Common myeloid progenitor, CD34-positive (primary cell): ENCODE measurements at regions not wholly inside any gene's neighbourhood (a gene's known extent, or its start where the extent isn't known, plus 50 kb on each side); places are given as distances from the start of the nearest gene placed in this dataset.

Experiments
- CTCF ChIA-PET: fragments of 350-600 bp; sonication (Branson Sonifier 250); formaldehyde crosslinking; loops from one replicate; lab custom pipeline; 2021; ENCODE audit warnings: antibody characterized with exemption; lab: Charles Lee
- POLR2A ChIA-PET: fragments of 350-600 bp; sonication (Branson Sonifier 250); formaldehyde crosslinking; loops from one replicate; lab custom pipeline; 2021; ENCODE audit warnings: antibody characterized with exemption; lab: Charles Lee
- DNase-seq, 3 donors: peaks; one replicate each; pipeline versions ENCODE4 v3.0.0 to v3.0.0-alpha.2; 2013
- H3K27ac ChIP-seq, 2 experiments: 1 replicate in 1 of 2; 2 replicates in 1 of 2; pipeline ENCODE4 v1.7.0; 2013; ENCODE audit warnings: inconsistent platforms in 2 of 2, low read length in 2 of 2, mild to moderate bottlenecking in 2 of 2, low read depth in 1 of 2, moderate library complexity in 1 of 2; ENCODE audit not compliant: severe bottlenecking in 2 of 2, insufficient read depth in 1 of 2, poor library complexity in 1 of 2
- H3K27me3 ChIP-seq, 5 experiments: replicated peaks in 2 of 5; 1 replicate in 3 of 5; 2 replicates in 2 of 5; pipeline versions ENCODE4 v1.6.1 to v1.7.0; 2013; ENCODE audit warnings: low read length in 4 of 5, mild to moderate bottlenecking in 2 of 5, moderate library complexity in 2 of 5, inconsistent platforms in 1 of 5; ENCODE audit not compliant: insufficient read depth in 5 of 5, control insufficient read depth in 4 of 5
- H3K36me3 ChIP-seq, 4 experiments: 1 replicate in 2 of 4; 2 replicates in 2 of 4; pipeline versions ENCODE4 v1.6.1 to v1.7.0; 2013; ENCODE audit warnings: low read length in 3 of 4, control low read depth in 1 of 4, mild to moderate bottlenecking in 1 of 4; ENCODE audit not compliant: control insufficient read depth in 4 of 4, insufficient read depth in 4 of 4
- H3K4me1 ChIP-seq, 4 experiments: 1 replicate in 3 of 4; 2 replicates in 1 of 4; pipeline versions ENCODE4 v1.6.1 to v1.7.1; 2013; ENCODE audit warnings: low read length in 3 of 4, mild to moderate bottlenecking in 3 of 4, control low read depth in 1 of 4, inconsistent platforms in 1 of 4, moderate library complexity in 1 of 4; ENCODE audit not compliant: control insufficient read depth in 4 of 4, insufficient read depth in 4 of 4; ENCODE audit errors: control extremely low read depth in 1 of 4
- H3K4me3 ChIP-seq, 7 experiments: 1 replicate in 4 of 7; 2 replicates in 3 of 7; pipeline versions ENCODE4 v1.5.1 to v1.7.0; 2013; ENCODE audit warnings: mild to moderate bottlenecking in 7 of 7, low read length in 6 of 7, moderate library complexity in 6 of 7, inconsistent platforms in 2 of 7, low read depth in 2 of 7, control low read depth in 1 of 7; ENCODE audit not compliant: insufficient read depth in 4 of 7, control insufficient read depth in 1 of 7; ENCODE audit errors: extremely low read depth in 1 of 7
- H3K9me3 ChIP-seq, 5 experiments: 1 replicate in 4 of 5; 2 replicates in 1 of 5; pipeline versions ENCODE4 v1.6.1 to v1.7.1; 2013; ENCODE audit warnings: low read length in 4 of 5, mild to moderate bottlenecking in 2 of 5, inconsistent platforms in 1 of 5, low read depth in 1 of 5, moderate library complexity in 1 of 5; ENCODE audit not compliant: control insufficient read depth in 4 of 5, insufficient read depth in 2 of 5; ENCODE audit errors: control extremely low read depth in 1 of 5
- WGBS: methylation state at CpG from one replicate; pipeline ENCODE4 v1.1.5; 2013; ENCODE audit not compliant: insufficient coverage; 5-methylcytosine and 5-hydroxymethylcytosine counted together

GRCh38 chr19:31430381-31430780 is 81.1 kb upstream of the TSHZ3 start:
- H3K4me3 ChIP-seq, result no peak overlapping the region
- H3K27ac ChIP-seq, result no peak overlapping the region
- no peaks in the 10 kb centered on the region for H3K4me1 ChIP-seq
- 100% methylated on average over 2 of the region's 4 CpGs for WGBS
- H3K9me3 ChIP-seq, result peaks cover 0 to 3% (median 0%) of the 10 kb centered on the region in 5 experiments
- ChIA-PET CTCF (no interaction called here), POLR2A (no interaction called here)
- peaks cover 0 to 3% (median 1%) of the 10 kb centered on the region in 5 experiments for H3K27me3 ChIP-seq
- H3K36me3 ChIP-seq, result no peaks in the 10 kb centered on the region
- no peak for DNase-seq

- 83% methylated on average over 7 of the region's 8 CpGs for WGBS
- CTCF ChIA-PET, result no interaction called here
Observed at GRCh38 chr19:31432201-31432810, 83.1 kb upstream of the TSHZ3 start.

GRCh38 chr19:31436121-31436776 is 87.0 kb upstream of the TSHZ3 start:
- Histone ChIP-seq H3K27ac (no peak overlapping the region), H3K27me3 (peaks cover 0 to 3% (median 0%) of the 10 kb centered on the region in 5 experiments), H3K4me1 (no peaks in the 10 kb centered on the region), H3K4me3 (no peak overlapping the region), H3K9me3 (peaks cover 0 to 6% (median 0%) of the 10 kb centered on the region in 5 experiments), H3K36me3 (no peaks in the 10 kb centered on the region)
- CTCF ChIA-PET, result no interaction called here
- no peak for DNase-seq
- WGBS, result 90% methylated on average over 3 of the region's 4 CpGs
- POLR2A ChIA-PET, result no interaction called here

More at GRCh38 chr19:31432201-31432810, 83.1 kb upstream of the TSHZ3 start:
- no peak for DNase-seq
- Histone ChIP-seq H3K9me3 (peaks cover 0 to 6% (median 0%) of the 10 kb centered on the region in 5 experiments), H3K36me3 (no peaks in the 10 kb centered on the region), H3K27ac (no peak overlapping the region), H3K4me1 (no peaks in the 10 kb centered on the region), H3K27me3 (peaks cover 0 to 1% (median 0%) of the 10 kb centered on the region in 5 experiments), H3K4me3 (no peak overlapping the region)
- POLR2A ChIA-PET, result no interaction called here

GRCh38 chr19:31438401-31439269 is 89.4 kb upstream of the TSHZ3 start:
- H3K36me3 ChIP-seq, result no peaks in the 10 kb centered on the region
- WGBS, result 89% methylated on average over 12 of the region's 12 CpGs
- H3K27ac ChIP-seq, result no peak overlapping the region
- H3K27me3 ChIP-seq, result peaks cover 0 to 3% (median 0%) of the 10 kb centered on the region in 5 experiments
- H3K4me3 ChIP-seq, result no peak overlapping the region
- POLR2A ChIA-PET, result no interaction called here
- H3K9me3 ChIP-seq, result peaks cover 0 to 6% (median 0%) of the 10 kb centered on the region in 5 experiments
- CTCF ChIA-PET, result no interaction called here
- no peaks in the 10 kb centered on the region for H3K4me1 ChIP-seq
- DNase-seq, result no peak

- Histone ChIP-seq H3K9me3 (peaks cover 0 to 6% (median 0%) of the 10 kb centered on the region in 5 experiments), H3K4me3 (no peak overlapping the region), H3K4me1 (no peaks in the 10 kb centered on the region), H3K27ac (no peak overlapping the region), H3K36me3 (no peaks in the 10 kb centered on the region), H3K27me3 (peaks cover 0 to 3% (median 0%) of the 10 kb centered on the region in 5 experiments)
- ChIA-PET CTCF (no interaction called here), POLR2A (no interaction called here)
- DNase-seq, result no peak
- WGBS, result 61% methylated on average over 4 of the region's 4 CpGs
Observed at GRCh38 chr19:31439270-31439573, 90.0 kb upstream of the TSHZ3 start.

GRCh38 chr19:31444931-31445330 is 95.7 kb upstream of the TSHZ3 start:
- Histone ChIP-seq H3K4me1 (no peaks in the 10 kb centered on the region), H3K36me3 (no peaks in the 10 kb centered on the region), H3K27me3 (peaks cover 0 to 11% (median 0%) of the 10 kb centered on the region in 5 experiments), H3K27ac (no peak overlapping the region), H3K9me3 (peaks cover 2 to 11% (median 3%) of the 10 kb centered on the region in 5 experiments), H3K4me3 (no peak overlapping the region)
- CTCF ChIA-PET, result no interaction called here
- POLR2A ChIA-PET, result no interaction called here
- WGBS, result 100% methylated on average over 3 of the region's 4 CpGs
- no peak for DNase-seq

- Histone ChIP-seq H3K36me3 (no peaks in the 10 kb centered on the region), H3K9me3 (peaks cover 2 to 11% (median 3%) of the 10 kb centered on the region in 5 experiments), H3K4me3 (no peak overlapping the region), H3K27me3 (peaks cover 0 to 11% (median 0%) of the 10 kb centered on the region in 5 experiments), H3K4me1 (no peaks in the 10 kb centered on the region), H3K27ac (no peak overlapping the region)
- WGBS, result 100% methylated on average over 1 of the region's 1 CpG
- no peak for DNase-seq
- POLR2A ChIA-PET, result no interaction called here
- CTCF ChIA-PET, result no interaction called here
Observed at GRCh38 chr19:31445406-31445805, 96.2 kb upstream of the TSHZ3 start.
